OCI-LY1 (cell line): ENCODE measurements at regions not wholly inside any gene's neighbourhood (a gene's known extent, or its start where the extent isn't known, plus 50 kb on each side); places are given as distances from the start of the nearest gene placed in this dataset.

Source experiments
- CTCF ChIP-seq: fragments of 200-600 bp; sonication (generic), shearing (Covaris generic); IDR thresholded peaks from 2 replicates; pipeline ENCODE4 v1.5.1; 2017; ENCODE audit warnings: mild to moderate bottlenecking, antibody characterized with exemption, low read length, moderate library complexity, mixed read lengths
- EZH2 ChIP-seq: fragments of 200-600 bp; sonication (generic), shearing (Covaris generic); IDR thresholded peaks from 2 replicates; pipeline ENCODE4 v1.8.0; 2017; ENCODE audit warnings: borderline replicate concordance, mixed run types, mild to moderate bottlenecking, antibody characterized with exemption, low read length, moderate library complexity, mixed read lengths

- no peak for TF ChIP-seq CTCF
- no peak for TF ChIP-seq EZH2
Measured at GRCh38 chr18:75840131-75840530, 412.6 kb upstream of the SMIM21 start.
